PC-9 (cell line): ENCODE measurements at regions not wholly inside any gene's neighbourhood (a gene's known extent, or its start where the extent isn't known, plus 50 kb on each side); places are given as distances from the start of the nearest gene placed in this dataset.

Experiments
- BruUV-seq: library from RNA; stranded (reverse); fragments of 400-500 nt; replicated peaks from 2 replicates; lab custom pipeline; 2021; lab: Mats Ljungman, UMichigan
- CTCF ChIA-PET: fragments of 300-600 bp; sonication (Branson Sonifier 250); formaldehyde crosslinking; loops from one replicate; lab custom pipeline; 2022; ENCODE audit warnings: antibody characterized with exemption; lab: Charles Lee
- POLR2A ChIA-PET: fragments of 300-600 bp; sonication (Branson Sonifier 250); formaldehyde crosslinking; loops from one replicate; lab custom pipeline; 2022; ENCODE audit warnings: antibody characterized with exemption; ENCODE audit not compliant: unreplicated experiment; lab: Charles Lee
- DNase-seq, 2 experiments: peaks; one replicate each; pipeline versions ENCODE4 v3.0.0 to v3.0.0-alpha.2; 2015 to 2022; ENCODE audit warnings: mixed read lengths in 1 of 2
- H2AFZ ChIP-seq: fragments of 200-600 bp; sonication (generic); 2 replicates; pipeline ENCODE4 v1.8.1; 2017; ENCODE audit warnings: antibody characterized with exemption
- H3F3A ChIP-seq: fragments of 200-600 bp; sonication (generic); 2 replicates; pipeline ENCODE4 v1.8.1; 2017; ENCODE audit warnings: antibody characterized with exemption, mild to moderate bottlenecking, low read depth; ENCODE audit not compliant: insufficient read depth
- H3K27ac ChIP-seq: fragments of 200-600 bp; sonication (generic); 2 replicates; pipeline ENCODE4 v1.6.1; 2016; ENCODE audit warnings: mixed run types
- H3K27me3 ChIP-seq: fragments of 200-600 bp; sonication (generic); 2 replicates; pipeline ENCODE4 v1.6.1; 2016; ENCODE audit warnings: low read depth, mixed run types; ENCODE audit not compliant: insufficient read depth
- H3K36me3 ChIP-seq: fragments of 200-600 bp; sonication (generic); 2 replicates; pipeline ENCODE4 v1.6.1; 2016; ENCODE audit warnings: low read depth, mixed run types
- H3K4me1 ChIP-seq: fragments of 200-600 bp; sonication (generic); replicated peaks from 2 replicates; pipeline ENCODE4 v1.6.1; 2016; ENCODE audit warnings: mixed run types; ENCODE audit not compliant: insufficient read depth
- H3K4me2 ChIP-seq: fragments of 200-600 bp; sonication (generic); 2 replicates; pipeline ENCODE4 v1.6.1; 2017; ENCODE audit warnings: mixed run types
- H3K4me3 ChIP-seq: fragments of 200-600 bp; sonication (generic); 2 replicates; pipeline ENCODE4 v1.6.1; 2016; ENCODE audit warnings: mixed run types
- H3K79me2 ChIP-seq: fragments of 200-600 bp; sonication (generic); 2 replicates; pipeline ENCODE4 v1.6.1; 2017; ENCODE audit warnings: low read depth, mixed run types
- H3K9me2 ChIP-seq: fragments of 200-600 bp; sonication (generic); 2 replicates; pipeline ENCODE4 v1.8.1; 2017; ENCODE audit warnings: mild to moderate bottlenecking; ENCODE audit not compliant: insufficient read depth
- H3K9me3 ChIP-seq: fragments of 200-600 bp; sonication (generic); 2 replicates; pipeline ENCODE4 v1.8.1; 2016; ENCODE audit warnings: low read depth; ENCODE audit not compliant: insufficient read depth
- H4K20me1 ChIP-seq: fragments of 200-600 bp; sonication (generic); 2 replicates; pipeline ENCODE4 v1.8.1; 2017; ENCODE audit not compliant: insufficient read depth
- EZH2 ChIP-seq: fragments of 200-600 bp; sonication (generic); IDR thresholded peaks from 2 replicates; pipeline ENCODE4 v1.8.0; 2017; ENCODE audit warnings: antibody characterized with exemption, low read depth
- intact Hi-C: fragments of 100-400 bp; cut with micrococcal nuclease; formaldehyde crosslinking; loops from one replicate; pipeline ENCODE4 v1.10.0; 2022; ENCODE audit not compliant: unreplicated experiment
- TF ChIP-seq, protein P1 (sequence below): fragments of 200-600 bp; sonication (generic); conservative IDR thresholded peaks from 2 replicates; pipeline ENCODE4 v1.6.1; 2017; ENCODE audit warnings: mixed run types, antibody characterized with exemption, mild to moderate bottlenecking, moderate library complexity

GRCh38 chr6:125537090-125537489 lies 212.3 kb upstream of the HEY2 start:
- Histone ChIP-seq H3K4me1 (no peaks in the 10 kb centered on the region), H3K27ac (no peak overlapping the region), H3K79me2 (no peaks in the 10 kb centered on the region), H3K27me3 (no peaks in the 10 kb centered on the region), H3F3A (no peaks in the 10 kb centered on the region), H2AFZ (no peak overlapping the region), H3K4me2 (no peak overlapping the region), H4K20me1 (no peaks in the 10 kb centered on the region), H3K36me3 (no peaks in the 10 kb centered on the region), H3K4me3 (no peak overlapping the region), H3K9me2 (no peaks in the 10 kb centered on the region), H3K9me3 (no peaks in the 10 kb centered on the region)
- ChIA-PET CTCF (no interaction called here), POLR2A (interaction anchor here (0.6 kb wide), 1 partner anchor 382 kb away, joined by 14 read pairs; no protein-coding TSS in a partner anchor)
- no peak for DNase-seq
- no TSS peak for BruUV-seq
- TF ChIP-seq, protein P1, sequence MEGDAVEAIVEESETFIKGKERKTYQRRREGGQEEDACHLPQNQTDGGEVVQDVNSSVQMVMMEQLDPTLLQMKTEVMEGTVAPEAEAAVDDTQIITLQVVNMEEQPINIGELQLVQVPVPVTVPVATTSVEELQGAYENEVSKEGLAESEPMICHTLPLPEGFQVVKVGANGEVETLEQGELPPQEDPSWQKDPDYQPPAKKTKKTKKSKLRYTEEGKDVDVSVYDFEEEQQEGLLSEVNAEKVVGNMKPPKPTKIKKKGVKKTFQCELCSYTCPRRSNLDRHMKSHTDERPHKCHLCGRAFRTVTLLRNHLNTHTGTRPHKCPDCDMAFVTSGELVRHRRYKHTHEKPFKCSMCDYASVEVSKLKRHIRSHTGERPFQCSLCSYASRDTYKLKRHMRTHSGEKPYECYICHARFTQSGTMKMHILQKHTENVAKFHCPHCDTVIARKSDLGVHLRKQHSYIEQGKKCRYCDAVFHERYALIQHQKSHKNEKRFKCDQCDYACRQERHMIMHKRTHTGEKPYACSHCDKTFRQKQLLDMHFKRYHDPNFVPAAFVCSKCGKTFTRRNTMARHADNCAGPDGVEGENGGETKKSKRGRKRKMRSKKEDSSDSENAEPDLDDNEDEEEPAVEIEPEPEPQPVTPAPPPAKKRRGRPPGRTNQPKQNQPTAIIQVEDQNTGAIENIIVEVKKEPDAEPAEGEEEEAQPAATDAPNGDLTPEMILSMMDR, result no peak
- no peak for TF ChIP-seq EZH2
- intact Hi-C loops, result no loop called here

- BruUV-seq, result no TSS peak
- intact Hi-C loops, result no loop called here
- H3F3A ChIP-seq, result no peaks in the 10 kb centered on the region
- H3K9me2 ChIP-seq, result no peaks in the 10 kb centered on the region
- TF ChIP-seq EZH2, result no peak
- TF ChIP-seq, protein P1, result no peak
- no peak overlapping the region for H3K4me3 ChIP-seq
- H3K36me3 ChIP-seq, result no peaks in the 10 kb centered on the region
- no peaks in the 10 kb centered on the region for H3K79me2 ChIP-seq
- no peaks in the 10 kb centered on the region for H4K20me1 ChIP-seq
- H3K27ac ChIP-seq, result no peak overlapping the region
- H3K27me3 ChIP-seq, result no peaks in the 10 kb centered on the region
- no peak overlapping the region for H2AFZ ChIP-seq
- ChIA-PET POLR2A (no interaction called here), CTCF (no interaction called here)
- H3K4me2 ChIP-seq, result no peak overlapping the region
- no peak for DNase-seq
- H3K4me1 ChIP-seq, result no peaks in the 10 kb centered on the region
- H3K9me3 ChIP-seq, result no peaks in the 10 kb centered on the region
These were observed 209.5 kb upstream of the HEY2 start for GRCh38 chr6:125539892-125540291.

DNA sequence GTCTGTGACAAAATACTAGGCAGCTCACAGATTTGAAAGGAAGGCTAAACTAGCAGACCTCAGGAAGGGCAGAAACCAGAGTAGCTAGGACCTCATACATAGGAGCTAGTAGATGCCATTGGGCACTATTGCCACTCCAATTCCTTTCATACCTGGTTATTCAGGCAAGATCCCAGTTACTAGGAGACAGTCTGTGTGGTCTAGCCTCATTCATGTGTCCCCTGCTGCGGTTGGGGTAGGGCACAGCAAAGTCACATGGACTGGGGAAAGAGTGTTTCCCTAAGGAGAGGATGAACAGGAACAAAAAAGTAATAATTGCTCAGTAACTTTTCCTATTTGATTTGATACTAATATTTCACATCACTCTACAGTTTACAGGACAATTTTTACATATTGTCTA lies 204.6 kb upstream of the HEY2 start:
- POLR2A ChIA-PET, result no interaction called here
- H3K27ac ChIP-seq, result no peak overlapping the region
- H3K9me3 ChIP-seq, result no peaks in the 10 kb centered on the region
- no peak overlapping the region for H3K4me3 ChIP-seq
- peaks cover 6% of the 10 kb centered on the region; the same call in 1 of the 2 replicates for H3K4me1 ChIP-seq
- intact Hi-C loops, result no loop called here
- H3K27me3 ChIP-seq, result no peaks in the 10 kb centered on the region
- no peak overlapping the region for H2AFZ ChIP-seq
- CTCF ChIA-PET, result no interaction called here
- no peaks in the 10 kb centered on the region; the same call in 1 of the 2 replicates for H3K9me2 ChIP-seq
- no peaks in the 10 kb centered on the region for H4K20me1 ChIP-seq
- no peak for DNase-seq
- H3F3A ChIP-seq, result no peaks in the 10 kb centered on the region
- no peak overlapping the region for H3K4me2 ChIP-seq
- H3K79me2 ChIP-seq, result no peaks in the 10 kb centered on the region
- TF ChIP-seq, protein P1, result no peak
- no peak for TF ChIP-seq EZH2
- no TSS peak for BruUV-seq
- no peaks in the 10 kb centered on the region for H3K36me3 ChIP-seq
